HG03060 (cell line): ENCODE measurements at regions not wholly inside any gene's neighbourhood (a gene's known extent, or its start where the extent isn't known, plus 50 kb on each side); places are given as distances from the start of the nearest gene placed in this dataset.

Source experiments
- ATAC-seq: cut with Tn5 transposase; IDR thresholded peaks from one replicate; pipeline ENCODE4 v1.9.1; 2021; ENCODE audit warnings: low read depth, moderate number of reproducible peaks; ENCODE audit not compliant: unreplicated experiment

- ATAC-seq, result no peak
Measured at GRCh38 chr2:236841389-236841788, 244.3 kb upstream of the COPS8 start.

- ATAC-seq, result no peak
Measured at GRCh38 chr2:236843161-236843968, 242.3 kb upstream of the COPS8 start.

- ATAC-seq, result no peak
Measured at GRCh38 chr2:236844711-236845110, 241.0 kb upstream of the COPS8 start.

- no peak for ATAC-seq
Measured at GRCh38 chr2:236847023-236847422, 238.7 kb upstream of the COPS8 start.

- no peak for ATAC-seq
Measured at GRCh38 chr2:236847538-236848263, 238.0 kb upstream of the COPS8 start.

GRCh38 chr2:236848501-236848900, 237.2 kb upstream of the COPS8 start:
- no peak for ATAC-seq

GRCh38 chr2:236849508-236849907, 236.2 kb upstream of the COPS8 start:
- no peak for ATAC-seq

GRCh38 chr2:236849940-236850339, 235.7 kb upstream of the COPS8 start:
- no peak for ATAC-seq

GRCh38 chr2:236851187-236851586, 234.5 kb upstream of the COPS8 start:
- ATAC-seq, result no peak

- ATAC-seq, result no peak
Measured at GRCh38 chr2:236852100-236852976, 233.4 kb upstream of the COPS8 start.

- ATAC-seq, result no peak
Measured at GRCh38 chr2:236852977-236853374, 232.7 kb upstream of the COPS8 start.

GRCh38 chr2:236853585-236854051, 232.1 kb upstream of the COPS8 start:
- no peak for ATAC-seq

GRCh38 chr2:236855176-236855865, 230.4 kb upstream of the COPS8 start:
- no peak for ATAC-seq

- ATAC-seq, result no peak
Measured at GRCh38 chr2:236855866-236856847, 229.5 kb upstream of the COPS8 start.

GRCh38 chr2:236856848-236857235, 228.8 kb upstream of the COPS8 start:
- no peak for ATAC-seq

- no peak for ATAC-seq
Measured at GRCh38 chr2:236857246-236857645, 228.4 kb upstream of the COPS8 start.

GRCh38 chr2:236857781-236858180, 227.9 kb upstream of the COPS8 start:
- no peak for ATAC-seq

GRCh38 chr2:236858661-236859060, 227.0 kb upstream of the COPS8 start:
- no peak for ATAC-seq

- ATAC-seq, result no peak
Measured at GRCh38 chr2:236859908-236860307, 225.8 kb upstream of the COPS8 start.
